ENCODE measurements at regions not wholly inside any gene's neighbourhood (a gene's known extent, or its start where the extent isn't known, plus 50 kb on each side); places are given as distances from the start of the nearest gene placed in this dataset.

DNA sequence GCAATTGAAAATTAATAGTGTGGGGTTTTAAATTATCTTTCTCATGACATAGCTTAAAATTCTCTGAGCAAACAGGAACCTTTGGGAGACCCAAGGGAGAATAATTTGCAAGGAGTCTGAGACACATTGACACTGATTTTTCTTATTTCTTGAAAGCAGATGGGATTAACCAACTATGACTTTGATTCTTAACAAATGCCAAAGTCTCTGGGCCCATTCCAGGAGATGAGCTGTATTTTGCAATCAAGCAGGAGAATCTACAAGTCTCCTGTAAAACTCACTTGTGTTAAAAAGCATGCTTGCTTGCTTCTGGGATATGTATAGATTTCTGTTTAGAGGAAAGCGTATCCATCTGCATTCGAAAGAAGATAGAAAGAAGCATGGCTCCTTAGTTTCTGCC is 71.3 kb upstream of the STT3B start (continued):
- TF ChIP-seq NANOG (IDR thresholded peaks at IDR 0.05; ENCODE audit: borderline replicate concordance) = no peak

DNA sequence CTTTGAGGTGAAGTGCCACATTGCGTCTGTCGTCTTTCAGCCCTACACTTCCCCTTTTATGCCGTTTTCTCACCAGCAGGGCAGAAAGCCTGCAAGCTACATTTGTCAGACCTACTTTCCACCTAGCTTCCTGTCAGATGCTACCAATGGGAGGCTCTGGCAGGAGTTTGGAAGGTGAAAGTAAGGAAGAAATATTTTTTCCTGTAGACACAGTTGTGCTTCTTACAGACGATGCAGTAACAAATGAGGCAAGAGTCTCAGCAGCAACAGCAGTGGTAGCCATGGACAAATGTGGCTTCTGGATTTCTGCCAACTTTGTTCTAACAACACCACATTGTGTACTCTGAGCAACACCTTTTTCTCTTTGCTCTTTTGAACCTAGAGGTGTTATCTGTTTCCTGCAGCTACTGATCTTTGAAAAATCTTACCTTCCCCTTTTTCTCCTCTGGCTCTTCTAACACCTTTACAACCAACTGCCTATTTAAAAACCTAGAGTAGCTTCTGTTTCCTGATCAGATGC is 70.6 kb upstream of the STT3B start:
- Mint-ChIP-seq H3K36me3 (ENCODE audit: low read depth) (no peaks in the 10 kb centered on the region), H3K27ac (no peak overlapping the region), H3K4me1 (peaks cover 24% of the 10 kb centered on the region), H3K27me3 (ENCODE audit: insufficient read depth, low read depth, poor library complexity) (no peaks in the 10 kb centered on the region), H3K4me3 (no peak overlapping the region), H3K9me3 (no peaks in the 10 kb centered on the region)
- peaks cover 14% of the 10 kb centered on the region for H3K4me1 ChIP-seq (ENCODE audit: insufficient read depth)
- H3K4me3 ChIP-seq = no peak overlapping the region
- TF ChIP-seq, protein P1, sequence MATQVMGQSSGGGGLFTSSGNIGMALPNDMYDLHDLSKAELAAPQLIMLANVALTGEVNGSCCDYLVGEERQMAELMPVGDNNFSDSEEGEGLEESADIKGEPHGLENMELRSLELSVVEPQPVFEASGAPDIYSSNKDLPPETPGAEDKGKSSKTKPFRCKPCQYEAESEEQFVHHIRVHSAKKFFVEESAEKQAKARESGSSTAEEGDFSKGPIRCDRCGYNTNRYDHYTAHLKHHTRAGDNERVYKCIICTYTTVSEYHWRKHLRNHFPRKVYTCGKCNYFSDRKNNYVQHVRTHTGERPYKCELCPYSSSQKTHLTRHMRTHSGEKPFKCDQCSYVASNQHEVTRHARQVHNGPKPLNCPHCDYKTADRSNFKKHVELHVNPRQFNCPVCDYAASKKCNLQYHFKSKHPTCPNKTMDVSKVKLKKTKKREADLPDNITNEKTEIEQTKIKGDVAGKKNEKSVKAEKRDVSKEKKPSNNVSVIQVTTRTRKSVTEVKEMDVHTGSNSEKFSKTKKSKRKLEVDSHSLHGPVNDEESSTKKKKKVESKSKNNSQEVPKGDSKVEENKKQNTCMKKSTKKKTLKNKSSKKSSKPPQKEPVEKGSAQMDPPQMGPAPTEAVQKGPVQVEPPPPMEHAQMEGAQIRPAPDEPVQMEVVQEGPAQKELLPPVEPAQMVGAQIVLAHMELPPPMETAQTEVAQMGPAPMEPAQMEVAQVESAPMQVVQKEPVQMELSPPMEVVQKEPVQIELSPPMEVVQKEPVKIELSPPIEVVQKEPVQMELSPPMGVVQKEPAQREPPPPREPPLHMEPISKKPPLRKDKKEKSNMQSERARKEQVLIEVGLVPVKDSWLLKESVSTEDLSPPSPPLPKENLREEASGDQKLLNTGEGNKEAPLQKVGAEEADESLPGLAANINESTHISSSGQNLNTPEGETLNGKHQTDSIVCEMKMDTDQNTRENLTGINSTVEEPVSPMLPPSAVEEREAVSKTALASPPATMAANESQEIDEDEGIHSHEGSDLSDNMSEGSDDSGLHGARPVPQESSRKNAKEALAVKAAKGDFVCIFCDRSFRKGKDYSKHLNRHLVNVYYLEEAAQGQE (IDR thresholded peaks at IDR 0.05; ENCODE audit: unreplicated experiment) = no peak
- TF ChIP-seq, protein P2, sequence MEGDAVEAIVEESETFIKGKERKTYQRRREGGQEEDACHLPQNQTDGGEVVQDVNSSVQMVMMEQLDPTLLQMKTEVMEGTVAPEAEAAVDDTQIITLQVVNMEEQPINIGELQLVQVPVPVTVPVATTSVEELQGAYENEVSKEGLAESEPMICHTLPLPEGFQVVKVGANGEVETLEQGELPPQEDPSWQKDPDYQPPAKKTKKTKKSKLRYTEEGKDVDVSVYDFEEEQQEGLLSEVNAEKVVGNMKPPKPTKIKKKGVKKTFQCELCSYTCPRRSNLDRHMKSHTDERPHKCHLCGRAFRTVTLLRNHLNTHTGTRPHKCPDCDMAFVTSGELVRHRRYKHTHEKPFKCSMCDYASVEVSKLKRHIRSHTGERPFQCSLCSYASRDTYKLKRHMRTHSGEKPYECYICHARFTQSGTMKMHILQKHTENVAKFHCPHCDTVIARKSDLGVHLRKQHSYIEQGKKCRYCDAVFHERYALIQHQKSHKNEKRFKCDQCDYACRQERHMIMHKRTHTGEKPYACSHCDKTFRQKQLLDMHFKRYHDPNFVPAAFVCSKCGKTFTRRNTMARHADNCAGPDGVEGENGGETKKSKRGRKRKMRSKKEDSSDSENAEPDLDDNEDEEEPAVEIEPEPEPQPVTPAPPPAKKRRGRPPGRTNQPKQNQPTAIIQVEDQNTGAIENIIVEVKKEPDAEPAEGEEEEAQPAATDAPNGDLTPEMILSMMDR (conservative IDR thresholded peaks at IDR 0.05; ENCODE audit: low read depth in 2 of 2) = 0 out of 4 replicates have a peak, but pooled peaks of 1 of the 2 experiments have one; percentile 11
- TF ChIP-seq JUNB (IDR thresholded peaks at IDR 0.05; ENCODE audit: unreplicated experiment) (no peak), STAT1 (IDR thresholded peaks at IDR 0.05; ENCODE audit: unreplicated experiment) (no peak), ZNF331 (CRISPR knock-in tag; IDR thresholded peaks at IDR 0.05; ENCODE audit: low read depth) (no peak)
- H2AFZ ChIP-seq = peak overlapping the region; percentile 90; the same call in 1 of the 2 replicates
- no peak overlapping the region for H3K27ac ChIP-seq (ENCODE audit: low read depth)
- no peaks in the 10 kb centered on the region for H4K20me1 ChIP-seq (replicated peaks; ENCODE audit: insufficient read depth)
- no peaks in the 10 kb centered on the region for H3K9me2 ChIP-seq (ENCODE audit: insufficient read depth)
- DNase-seq (ENCODE audit: low spot score) (peak; percentile 24), ATAC-seq (peak; percentile 38; the same call in 1 of the 3 replicates)
- no peaks in the 10 kb centered on the region for H3K36me3 ChIP-seq (ENCODE audit: insufficient read depth)
- H3F3A ChIP-seq (replicated peaks; ENCODE audit: low read depth) = no peaks in the 10 kb centered on the region
- H3K4me2 ChIP-seq = no peak overlapping the region
- no peaks in the 10 kb centered on the region for H3K27me3 ChIP-seq (ENCODE audit: insufficient read depth)
- no peaks in the 10 kb centered on the region for H3K79me2 ChIP-seq (replicated peaks; ENCODE audit: insufficient read depth)

DNA sequence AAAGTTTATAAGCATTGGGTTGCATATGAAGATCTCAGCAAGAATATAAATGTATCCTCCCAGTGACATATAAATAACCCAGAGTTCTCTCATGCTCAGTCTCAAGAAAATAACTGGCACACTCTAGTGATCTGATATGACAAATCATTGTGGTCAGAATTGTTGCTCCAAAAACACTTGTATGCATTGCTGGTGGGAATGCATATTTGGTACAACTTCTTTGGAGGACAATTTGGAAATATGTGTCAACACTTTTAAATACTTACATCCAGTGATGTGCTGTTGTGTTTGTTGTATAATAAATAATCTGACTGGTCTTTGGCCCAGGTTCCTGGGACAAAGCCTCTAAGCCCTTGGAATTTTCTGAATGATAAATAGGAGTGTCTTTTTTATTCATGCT is 66.7 kb upstream of the STT3B start:
- Mint-ChIP-seq H3K36me3 (ENCODE audit: low read depth) (no peaks in the 10 kb centered on the region), H3K4me1 (peaks cover 33% of the 10 kb centered on the region), H3K27me3 (ENCODE audit: insufficient read depth, low read depth, poor library complexity) (no peaks in the 10 kb centered on the region), H3K4me3 (no peak overlapping the region), H3K27ac (no peak overlapping the region), H3K9me3 (no peaks in the 10 kb centered on the region)
- Histone ChIP-seq H3K79me2 (replicated peaks; ENCODE audit: insufficient read depth) (no peaks in the 10 kb centered on the region), H3K4me2 (peak overlapping the region; percentile 48; the same call in 1 of the 2 replicates), H4K20me1 (replicated peaks; ENCODE audit: insufficient read depth) (no peaks in the 10 kb centered on the region), H3K4me1 (ENCODE audit: insufficient read depth) (peaks cover 18% of the 10 kb centered on the region), H3K27me3 (ENCODE audit: insufficient read depth) (no peaks in the 10 kb centered on the region), H3F3A (replicated peaks; ENCODE audit: low read depth) (no peaks in the 10 kb centered on the region), H3K36me3 (ENCODE audit: insufficient read depth) (no peaks in the 10 kb centered on the region), H3K27ac (ENCODE audit: low read depth) (no peak overlapping the region), H3K9me2 (ENCODE audit: insufficient read depth) (no peaks in the 10 kb centered on the region), H3K4me3 (no peak overlapping the region), H2AFZ (no peak overlapping the region)
- DNase-seq (ENCODE audit: low spot score) = no peak
- no peak for ATAC-seq
- TF ChIP-seq STAT1 (IDR thresholded peaks at IDR 0.05; ENCODE audit: unreplicated experiment) (no peak), CREB1 (CRISPR knock-in tag; IDR thresholded peaks at IDR 0.05; ENCODE audit: low read depth) (no peak), ZNF114 (CRISPR knock-in tag; IDR thresholded peaks at IDR 0.05) (no peak), JUNB (IDR thresholded peaks at IDR 0.05; ENCODE audit: unreplicated experiment) (no peak), NANOG (IDR thresholded peaks at IDR 0.05; ENCODE audit: borderline replicate concordance) (no peak), POLR2AphosphoS5 (IDR thresholded peaks at IDR 0.05; ENCODE audit: low read depth) (no peak), EZH2phosphoT487 (IDR thresholded peaks at IDR 0.05; ENCODE audit: unreplicated experiment) (no peak), ZNF331 (CRISPR knock-in tag; IDR thresholded peaks at IDR 0.05; ENCODE audit: low read depth) (no peak)
- TF ChIP-seq, protein P3, sequence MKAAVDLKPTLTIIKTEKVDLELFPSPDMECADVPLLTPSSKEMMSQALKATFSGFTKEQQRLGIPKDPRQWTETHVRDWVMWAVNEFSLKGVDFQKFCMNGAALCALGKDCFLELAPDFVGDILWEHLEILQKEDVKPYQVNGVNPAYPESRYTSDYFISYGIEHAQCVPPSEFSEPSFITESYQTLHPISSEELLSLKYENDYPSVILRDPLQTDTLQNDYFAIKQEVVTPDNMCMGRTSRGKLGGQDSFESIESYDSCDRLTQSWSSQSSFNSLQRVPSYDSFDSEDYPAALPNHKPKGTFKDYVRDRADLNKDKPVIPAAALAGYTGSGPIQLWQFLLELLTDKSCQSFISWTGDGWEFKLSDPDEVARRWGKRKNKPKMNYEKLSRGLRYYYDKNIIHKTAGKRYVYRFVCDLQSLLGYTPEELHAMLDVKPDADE (IDR thresholded peaks at IDR 0.05) = no peak
- TF ChIP-seq, protein P1 (IDR thresholded peaks at IDR 0.05; ENCODE audit: unreplicated experiment) = no peak
